K562 (cell line): ENCODE measurements at regions not wholly inside any gene's neighbourhood (a gene's known extent, or its start where the extent isn't known, plus 50 kb on each side); places are given as distances from the start of the nearest gene placed in this dataset.

ENCODE experiments used
- CBX3 ChIP-seq, 2 experiments: IDR thresholded peaks; 1 replicate in 1 of 2; 2 replicates in 1 of 2; pipeline ENCODE4 v1.6.1; 2012; ENCODE audit warnings: inconsistent platforms in 2 of 2, low read length in 2 of 2, borderline replicate concordance in 1 of 2, control low read depth in 1 of 2
- CCAR2 ChIP-seq: fragments of 200-400 bp; formaldehyde crosslinking; IDR thresholded peaks from 2 replicates; pipeline ENCODE4 v1.6.1; 2017; ENCODE audit warnings: mild to moderate bottlenecking, low read depth, low read length
- ESRRB ChIP-seq: fragments of 250-450 bp; sonication (Bioruptor Pico); IDR thresholded peaks from 2 replicates; pipeline ENCODE4 v1.5.0; 2020; ENCODE audit warnings: mild to moderate bottlenecking, moderate library complexity, borderline replicate concordance
- KDM1A ChIP-seq, 2 experiments: fragments of 450-650 bp; IDR thresholded peaks; 2 replicates each; pipeline ENCODE4 v1.6.1; 2016; ENCODE audit warnings: mild to moderate bottlenecking in 2 of 2
- TRIM24 ChIP-seq, 2 experiments: fragments of 450-650 bp; IDR thresholded peaks; 2 replicates each; pipeline ENCODE4 v1.6.1; 2016
- ZBED1 ChIP-seq: IDR thresholded peaks from 2 replicates; pipeline ENCODE4 v1.6.1; 2014
- TF ChIP-seq, protein P1 (sequence below): fragments of 450-650 bp; IDR thresholded peaks from 2 replicates; pipeline ENCODE4 v1.6.1; 2016
- TF ChIP-seq, protein P2 (sequence below): fragments of 450-650 bp; IDR thresholded peaks from 2 replicates; pipeline ENCODE4 v1.6.1; 2014; ENCODE audit warnings: low read depth, mild to moderate bottlenecking, moderate library complexity, borderline replicate concordance
- TF ChIP-seq, protein P3 (sequence below): fragments of 250-450 bp; sonication (Bioruptor Pico); IDR thresholded peaks from 2 replicates; pipeline ENCODE4 v1.5.0; 2021; ENCODE audit warnings: mild to moderate bottlenecking, borderline replicate concordance
- TF ChIP-seq, protein P4 (sequence below): sonication (generic); formaldehyde crosslinking; IDR thresholded peaks from 2 replicates; pipeline ENCODE4 v1.8.0; 2022; ENCODE audit warnings: missing genetic modification reagents, mild to moderate bottlenecking, moderate library complexity, borderline replicate concordance
- TF ChIP-seq, protein P5 (sequence below), 3 experiments: fragments of 200-800 bp in 1 of 3; fragments of 250-450 bp in 1 of 3; fragments of 450-650 bp in 1 of 3; sonication (Bioruptor Pico) in 1 of 3; sonication (Bioruptor generic) in 1 of 3; formaldehyde crosslinking in 1 of 3; IDR thresholded peaks; 2 replicates each; pipeline versions ENCODE4 v1.6.1 to v1.8.0; 2016 to 2022; ENCODE audit warnings: mild to moderate bottlenecking in 2 of 3, missing genetic modification characterization in 2 of 3, missing compliant biosample characterization in 1 of 3, moderate library complexity in 1 of 3
- TF ChIP-seq, protein P6 (sequence below): sonication (generic); formaldehyde crosslinking; IDR thresholded peaks from 2 replicates; pipeline ENCODE4 v1.8.0; 2023; ENCODE audit warnings: missing genetic modification reagents, mild to moderate bottlenecking, borderline replicate concordance

DNA sequence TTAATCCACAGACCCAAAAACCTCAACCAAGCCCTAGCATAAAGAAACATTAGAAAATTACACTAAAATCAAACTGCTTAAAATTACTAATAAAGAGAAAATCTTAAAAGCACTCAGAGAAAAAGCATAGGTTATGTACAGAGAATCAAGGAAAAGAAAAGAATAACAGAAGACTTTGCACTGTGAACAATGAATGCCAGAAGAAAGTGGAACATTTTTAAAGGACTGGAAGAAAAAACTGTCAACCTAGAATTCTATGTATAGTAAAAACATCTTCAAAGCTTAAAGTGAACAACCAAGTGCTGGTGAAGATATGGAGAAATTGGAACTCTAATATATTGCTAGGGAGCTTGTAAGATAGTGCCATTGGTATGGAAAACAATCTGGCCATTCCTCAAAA, 82.7 kb upstream of the SLC6A11 start (continued):
- TF ChIP-seq, protein P1, sequence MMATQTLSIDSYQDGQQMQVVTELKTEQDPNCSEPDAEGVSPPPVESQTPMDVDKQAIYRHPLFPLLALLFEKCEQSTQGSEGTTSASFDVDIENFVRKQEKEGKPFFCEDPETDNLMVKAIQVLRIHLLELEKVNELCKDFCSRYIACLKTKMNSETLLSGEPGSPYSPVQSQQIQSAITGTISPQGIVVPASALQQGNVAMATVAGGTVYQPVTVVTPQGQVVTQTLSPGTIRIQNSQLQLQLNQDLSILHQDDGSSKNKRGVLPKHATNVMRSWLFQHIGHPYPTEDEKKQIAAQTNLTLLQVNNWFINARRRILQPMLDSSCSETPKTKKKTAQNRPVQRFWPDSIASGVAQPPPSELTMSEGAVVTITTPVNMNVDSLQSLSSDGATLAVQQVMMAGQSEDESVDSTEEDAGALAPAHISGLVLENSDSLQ: no peak
- TF ChIP-seq, protein P2, sequence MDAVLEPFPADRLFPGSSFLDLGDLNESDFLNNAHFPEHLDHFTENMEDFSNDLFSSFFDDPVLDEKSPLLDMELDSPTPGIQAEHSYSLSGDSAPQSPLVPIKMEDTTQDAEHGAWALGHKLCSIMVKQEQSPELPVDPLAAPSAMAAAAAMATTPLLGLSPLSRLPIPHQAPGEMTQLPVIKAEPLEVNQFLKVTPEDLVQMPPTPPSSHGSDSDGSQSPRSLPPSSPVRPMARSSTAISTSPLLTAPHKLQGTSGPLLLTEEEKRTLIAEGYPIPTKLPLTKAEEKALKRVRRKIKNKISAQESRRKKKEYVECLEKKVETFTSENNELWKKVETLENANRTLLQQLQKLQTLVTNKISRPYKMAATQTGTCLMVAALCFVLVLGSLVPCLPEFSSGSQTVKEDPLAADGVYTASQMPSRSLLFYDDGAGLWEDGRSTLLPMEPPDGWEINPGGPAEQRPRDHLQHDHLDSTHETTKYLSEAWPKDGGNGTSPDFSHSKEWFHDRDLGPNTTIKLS: no peak
- TF ChIP-seq TRIM24 (IDR thresholded peaks at IDR 0.05) (peak in 1 of 2 experiments; percentile 24; a peak in 1 of 4 replicates), ESRRB (CRISPR knock-in tag) (no peak), KDM1A (IDR thresholded peaks at IDR 0.05) (no peak), CCAR2 (no peak), ZBED1 (no peak), CBX3 (IDR thresholded peaks at IDR 0.05; ENCODE audit: borderline replicate concordance in 1 of 2, low read length in 2 of 2) (peak in 1 of 2 experiments; percentile 92; a peak in 2 of 3 replicates)
- TF ChIP-seq, protein P3, sequence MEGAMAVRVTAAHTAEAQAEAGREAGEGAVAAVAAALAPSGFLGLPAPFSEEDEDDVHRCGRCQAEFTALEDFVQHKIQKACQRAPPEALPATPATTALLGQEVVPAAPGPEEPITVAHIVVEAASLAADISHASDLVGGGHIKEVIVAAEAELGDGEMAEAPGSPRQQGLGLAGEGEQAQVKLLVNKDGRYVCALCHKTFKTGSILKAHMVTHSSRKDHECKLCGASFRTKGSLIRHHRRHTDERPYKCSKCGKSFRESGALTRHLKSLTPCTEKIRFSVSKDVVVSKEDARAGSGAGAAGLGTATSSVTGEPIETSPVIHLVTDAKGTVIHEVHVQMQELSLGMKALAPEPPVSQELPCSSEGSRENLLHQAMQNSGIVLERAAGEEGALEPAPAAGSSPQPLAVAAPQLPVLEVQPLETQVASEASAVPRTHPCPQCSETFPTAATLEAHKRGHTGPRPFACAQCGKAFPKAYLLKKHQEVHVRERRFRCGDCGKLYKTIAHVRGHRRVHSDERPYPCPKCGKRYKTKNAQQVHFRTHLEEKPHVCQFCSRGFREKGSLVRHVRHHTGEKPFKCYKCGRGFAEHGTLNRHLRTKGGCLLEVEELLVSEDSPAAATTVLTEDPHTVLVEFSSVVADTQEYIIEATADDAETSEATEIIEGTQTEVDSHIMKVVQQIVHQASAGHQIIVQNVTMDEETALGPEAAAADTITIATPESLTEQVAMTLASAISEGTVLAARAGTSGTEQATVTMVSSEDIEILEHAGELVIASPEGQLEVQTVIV (CRISPR knock-in tag): no peak
- TF ChIP-seq, protein P4, sequence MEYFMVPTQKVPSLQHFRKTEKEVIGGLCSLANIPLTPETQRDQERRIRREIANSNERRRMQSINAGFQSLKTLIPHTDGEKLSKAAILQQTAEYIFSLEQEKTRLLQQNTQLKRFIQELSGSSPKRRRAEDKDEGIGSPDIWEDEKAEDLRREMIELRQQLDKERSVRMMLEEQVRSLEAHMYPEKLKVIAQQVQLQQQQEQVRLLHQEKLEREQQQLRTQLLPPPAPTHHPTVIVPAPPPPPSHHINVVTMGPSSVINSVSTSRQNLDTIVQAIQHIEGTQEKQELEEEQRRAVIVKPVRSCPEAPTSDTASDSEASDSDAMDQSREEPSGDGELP (CRISPR knock-in tag): no peak
- TF ChIP-seq, protein P5, sequence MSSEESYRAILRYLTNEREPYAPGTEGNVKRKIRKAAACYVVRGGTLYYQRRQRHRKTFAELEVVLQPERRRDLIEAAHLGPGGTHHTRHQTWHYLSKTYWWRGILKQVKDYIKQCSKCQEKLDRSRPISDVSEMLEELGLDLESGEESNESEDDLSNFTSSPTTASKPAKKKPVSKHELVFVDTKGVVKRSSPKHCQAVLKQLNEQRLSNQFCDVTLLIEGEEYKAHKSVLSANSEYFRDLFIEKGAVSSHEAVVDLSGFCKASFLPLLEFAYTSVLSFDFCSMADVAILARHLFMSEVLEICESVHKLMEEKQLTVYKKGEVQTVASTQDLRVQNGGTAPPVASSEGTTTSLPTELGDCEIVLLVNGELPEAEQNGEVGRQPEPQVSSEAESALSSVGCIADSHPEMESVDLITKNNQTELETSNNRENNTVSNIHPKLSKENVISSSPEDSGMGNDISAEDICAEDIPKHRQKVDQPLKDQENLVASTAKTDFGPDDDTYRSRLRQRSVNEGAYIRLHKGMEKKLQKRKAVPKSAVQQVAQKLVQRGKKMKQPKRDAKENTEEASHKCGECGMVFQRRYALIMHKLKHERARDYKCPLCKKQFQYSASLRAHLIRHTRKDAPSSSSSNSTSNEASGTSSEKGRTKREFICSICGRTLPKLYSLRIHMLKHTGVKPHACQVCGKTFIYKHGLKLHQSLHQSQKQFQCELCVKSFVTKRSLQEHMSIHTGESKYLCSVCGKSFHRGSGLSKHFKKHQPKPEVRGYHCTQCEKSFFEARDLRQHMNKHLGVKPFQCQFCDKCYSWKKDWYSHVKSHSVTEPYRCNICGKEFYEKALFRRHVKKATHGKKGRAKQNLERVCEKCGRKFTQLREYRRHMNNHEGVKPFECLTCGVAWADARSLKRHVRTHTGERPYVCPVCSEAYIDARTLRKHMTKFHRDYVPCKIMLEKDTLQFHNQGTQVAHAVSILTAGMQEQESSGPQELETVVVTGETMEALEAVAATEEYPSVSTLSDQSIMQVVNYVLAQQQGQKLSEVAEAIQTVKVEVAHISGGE (CRISPR knock-in tag; IDR thresholded peaks at IDR 0.05): no peak
- TF ChIP-seq, protein P6, sequence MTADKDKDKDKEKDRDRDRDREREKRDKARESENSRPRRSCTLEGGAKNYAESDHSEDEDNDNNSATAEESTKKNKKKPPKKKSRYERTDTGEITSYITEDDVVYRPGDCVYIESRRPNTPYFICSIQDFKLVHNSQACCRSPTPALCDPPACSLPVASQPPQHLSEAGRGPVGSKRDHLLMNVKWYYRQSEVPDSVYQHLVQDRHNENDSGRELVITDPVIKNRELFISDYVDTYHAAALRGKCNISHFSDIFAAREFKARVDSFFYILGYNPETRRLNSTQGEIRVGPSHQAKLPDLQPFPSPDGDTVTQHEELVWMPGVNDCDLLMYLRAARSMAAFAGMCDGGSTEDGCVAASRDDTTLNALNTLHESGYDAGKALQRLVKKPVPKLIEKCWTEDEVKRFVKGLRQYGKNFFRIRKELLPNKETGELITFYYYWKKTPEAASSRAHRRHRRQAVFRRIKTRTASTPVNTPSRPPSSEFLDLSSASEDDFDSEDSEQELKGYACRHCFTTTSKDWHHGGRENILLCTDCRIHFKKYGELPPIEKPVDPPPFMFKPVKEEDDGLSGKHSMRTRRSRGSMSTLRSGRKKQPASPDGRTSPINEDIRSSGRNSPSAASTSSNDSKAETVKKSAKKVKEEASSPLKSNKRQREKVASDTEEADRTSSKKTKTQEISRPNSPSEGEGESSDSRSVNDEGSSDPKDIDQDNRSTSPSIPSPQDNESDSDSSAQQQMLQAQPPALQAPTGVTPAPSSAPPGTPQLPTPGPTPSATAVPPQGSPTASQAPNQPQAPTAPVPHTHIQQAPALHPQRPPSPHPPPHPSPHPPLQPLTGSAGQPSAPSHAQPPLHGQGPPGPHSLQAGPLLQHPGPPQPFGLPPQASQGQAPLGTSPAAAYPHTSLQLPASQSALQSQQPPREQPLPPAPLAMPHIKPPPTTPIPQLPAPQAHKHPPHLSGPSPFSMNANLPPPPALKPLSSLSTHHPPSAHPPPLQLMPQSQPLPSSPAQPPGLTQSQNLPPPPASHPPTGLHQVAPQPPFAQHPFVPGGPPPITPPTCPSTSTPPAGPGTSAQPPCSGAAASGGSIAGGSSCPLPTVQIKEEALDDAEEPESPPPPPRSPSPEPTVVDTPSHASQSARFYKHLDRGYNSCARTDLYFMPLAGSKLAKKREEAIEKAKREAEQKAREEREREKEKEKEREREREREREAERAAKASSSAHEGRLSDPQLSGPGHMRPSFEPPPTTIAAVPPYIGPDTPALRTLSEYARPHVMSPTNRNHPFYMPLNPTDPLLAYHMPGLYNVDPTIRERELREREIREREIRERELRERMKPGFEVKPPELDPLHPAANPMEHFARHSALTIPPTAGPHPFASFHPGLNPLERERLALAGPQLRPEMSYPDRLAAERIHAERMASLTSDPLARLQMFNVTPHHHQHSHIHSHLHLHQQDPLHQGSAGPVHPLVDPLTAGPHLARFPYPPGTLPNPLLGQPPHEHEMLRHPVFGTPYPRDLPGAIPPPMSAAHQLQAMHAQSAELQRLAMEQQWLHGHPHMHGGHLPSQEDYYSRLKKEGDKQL (CRISPR knock-in tag): no peak
